Stimulated activated CD4-positive, alpha-beta T cell treated with anti-CD3 and anti-CD28 coated beads, TNF-alpha, amount 100 ng/mL, for 48 hours (primary cell): ENCODE measurements at regions not wholly inside any gene's neighbourhood (a gene's known extent, or its start where the extent isn't known, plus 50 kb on each side); places are given as distances from the start of the nearest gene placed in this dataset.

Experiments
- DNase-seq, 3 donors: peaks; one replicate each; pipeline ENCODE4 v3.0.0-alpha.2; 2020; ENCODE audit warnings: low read depth in 3 of 3

DNA sequence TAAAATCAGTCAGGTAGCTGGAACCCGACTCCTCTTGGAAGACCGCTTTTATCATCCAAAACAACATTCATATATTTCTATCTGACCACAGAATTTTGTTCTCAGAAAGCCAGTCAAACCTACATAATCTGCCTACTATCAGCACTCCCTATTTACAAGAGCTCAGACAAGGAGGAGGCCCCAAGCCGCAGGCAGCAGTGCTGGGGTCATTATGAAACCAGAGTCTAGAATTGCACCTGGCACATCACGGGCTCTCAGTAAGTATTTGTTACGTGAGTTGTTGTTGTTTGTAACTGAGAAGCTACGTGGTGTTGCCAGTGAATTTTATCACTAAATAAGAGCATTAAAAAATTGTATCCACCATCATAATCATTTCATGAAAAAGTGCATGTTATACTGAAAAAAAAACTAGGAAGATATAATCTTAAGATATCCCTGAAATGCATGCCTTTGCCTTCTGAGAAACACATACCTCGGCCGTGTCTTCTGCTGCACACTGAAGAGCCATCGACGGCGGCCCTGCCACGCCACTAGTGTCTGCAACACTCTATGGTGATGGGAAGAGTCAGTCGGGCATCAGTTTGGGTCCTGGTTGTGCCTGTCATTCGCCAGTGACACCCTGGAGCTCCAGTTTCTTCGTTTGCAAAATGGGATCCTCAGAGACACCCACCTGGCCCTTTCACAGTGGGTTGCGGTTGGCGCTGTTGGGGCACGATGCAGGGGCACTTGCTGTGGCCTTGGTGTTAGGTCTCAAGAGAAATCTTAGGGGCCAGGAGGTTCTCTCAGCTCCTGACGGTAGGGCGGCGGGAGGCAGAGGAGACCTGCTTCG is 505.9 kb downstream of the EIPR1 start:
- no peak for DNase-seq

DNA sequence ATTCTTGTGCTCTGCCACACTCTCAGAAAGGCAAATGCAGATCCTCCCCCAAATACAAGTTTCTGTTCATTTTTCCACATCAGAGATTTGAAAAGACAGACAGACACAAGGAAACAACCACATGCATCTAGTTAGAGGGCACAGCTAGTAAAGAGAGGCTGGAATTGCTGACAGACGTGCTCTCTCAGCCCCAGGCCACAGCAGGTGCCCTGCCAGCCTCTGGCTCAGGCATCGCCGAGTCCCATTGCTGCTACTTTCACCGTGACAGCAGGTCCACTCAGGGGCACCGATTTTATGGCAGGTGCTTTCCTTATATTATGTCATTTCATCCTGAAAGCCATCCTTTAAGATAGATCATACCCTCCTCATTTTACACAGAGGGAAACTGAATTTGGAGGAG is 507.5 kb downstream of the EIPR1 start:
- no peak for DNase-seq

DNA sequence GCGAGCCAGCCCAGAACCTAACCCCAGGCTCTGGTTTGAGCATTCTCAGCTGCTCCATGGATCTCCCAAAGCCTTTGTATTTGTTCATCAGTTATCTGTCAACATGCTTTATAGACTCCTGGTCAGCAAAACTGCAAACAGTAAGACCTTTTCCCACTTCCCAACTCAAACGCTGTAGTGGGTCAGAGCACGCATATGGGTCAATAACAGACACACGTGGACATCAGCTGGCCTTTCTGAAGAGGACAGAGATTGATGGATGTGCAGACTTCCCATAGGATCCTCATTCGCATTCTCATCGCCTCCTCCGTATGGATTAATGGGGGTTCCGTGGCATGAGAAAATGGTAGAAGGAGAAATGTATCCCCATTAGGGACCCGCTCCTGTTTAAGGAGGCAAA is 508.1 kb downstream of the EIPR1 start:
- no peak for DNase-seq

DNA sequence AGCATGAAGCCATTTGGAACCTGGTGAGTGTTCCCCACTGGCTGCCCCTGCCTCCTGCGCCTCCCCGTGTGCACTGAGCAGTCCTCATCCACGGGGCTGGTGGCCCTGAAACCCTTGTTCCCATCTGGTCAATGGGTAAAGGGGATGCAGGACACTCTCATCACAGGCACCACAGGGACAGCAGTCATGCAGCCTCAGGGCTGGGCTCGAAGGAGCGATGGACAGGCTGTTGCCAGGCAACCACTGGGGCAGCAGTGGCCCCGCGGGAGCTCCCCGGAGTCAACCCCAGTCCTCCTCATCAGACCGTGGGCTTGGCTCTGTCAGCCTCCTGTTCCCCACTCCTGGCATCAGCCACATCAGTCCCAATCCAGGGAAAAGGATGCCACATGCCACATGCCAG is 509.5 kb downstream of the EIPR1 start:
- no peak for DNase-seq

DNA sequence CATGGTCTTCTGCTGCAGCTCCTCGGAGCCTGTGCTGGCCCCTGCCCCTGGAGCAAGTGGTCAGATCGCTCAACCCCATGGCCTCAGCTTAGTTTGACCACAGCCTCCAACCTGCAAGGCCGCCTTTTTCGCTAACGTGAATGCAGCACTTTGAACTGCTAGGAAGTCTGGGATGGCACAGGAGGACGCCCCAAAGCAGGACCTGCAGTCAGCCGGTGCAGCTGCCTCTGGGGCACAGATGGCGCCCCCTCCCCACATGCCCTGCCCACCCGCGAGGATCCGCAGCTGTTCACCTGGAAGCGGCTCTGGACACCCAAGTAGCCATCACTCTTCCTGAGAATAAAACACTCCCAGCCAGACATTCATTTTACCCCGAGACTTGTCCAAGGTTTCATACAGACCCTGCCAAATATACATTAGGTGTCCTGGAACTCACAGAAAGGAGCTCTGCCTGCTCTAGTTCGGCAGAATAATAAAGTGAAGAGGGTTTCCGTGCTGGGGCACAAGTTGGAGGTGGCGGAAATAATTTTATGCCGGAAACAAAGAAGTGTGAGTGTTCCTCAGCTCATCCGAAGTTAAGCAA is 510.1 kb downstream of the EIPR1 start:
- DNase-seq: no peak

DNA sequence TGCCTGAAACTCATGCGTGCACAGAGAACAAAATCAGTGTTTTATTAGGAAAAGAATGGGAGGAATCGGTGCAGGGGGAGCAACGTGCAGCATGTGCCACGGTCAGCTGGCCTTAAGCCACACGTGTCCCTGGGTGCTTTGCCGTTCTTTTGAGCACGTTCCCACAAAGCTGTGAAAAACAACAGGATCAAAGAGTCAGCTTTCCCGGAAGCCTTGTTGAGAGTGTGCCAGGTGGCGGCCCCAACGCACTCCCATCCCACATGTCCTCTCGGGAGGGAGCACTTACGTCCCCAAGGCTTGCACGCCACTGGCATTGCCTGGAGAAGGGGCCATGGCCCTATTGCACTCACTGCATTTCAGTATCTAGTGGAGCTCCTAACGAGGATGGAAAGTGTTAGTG is 511.2 kb downstream of the EIPR1 start:
- DNase-seq: no peak

DNA sequence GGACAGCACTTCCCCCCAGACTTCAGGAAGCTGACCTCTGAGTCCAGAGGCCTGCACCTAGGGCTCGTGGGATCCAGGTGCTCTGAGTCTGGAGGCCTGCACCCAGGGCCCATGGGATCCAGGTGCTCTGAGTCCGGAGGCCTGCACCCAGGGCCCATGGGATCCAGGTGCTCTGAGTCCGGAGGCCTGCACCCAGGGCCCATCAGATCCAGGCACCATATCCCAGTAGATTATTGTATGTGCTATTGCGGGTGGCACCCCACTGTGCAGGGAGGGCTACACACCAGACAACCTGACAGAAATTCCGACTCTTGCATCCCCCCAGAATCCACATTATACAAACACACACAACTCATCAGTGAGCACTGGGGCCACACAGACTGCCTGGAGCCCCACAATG is 515.2 kb downstream of the EIPR1 start:
- DNase-seq: no peak

DNA sequence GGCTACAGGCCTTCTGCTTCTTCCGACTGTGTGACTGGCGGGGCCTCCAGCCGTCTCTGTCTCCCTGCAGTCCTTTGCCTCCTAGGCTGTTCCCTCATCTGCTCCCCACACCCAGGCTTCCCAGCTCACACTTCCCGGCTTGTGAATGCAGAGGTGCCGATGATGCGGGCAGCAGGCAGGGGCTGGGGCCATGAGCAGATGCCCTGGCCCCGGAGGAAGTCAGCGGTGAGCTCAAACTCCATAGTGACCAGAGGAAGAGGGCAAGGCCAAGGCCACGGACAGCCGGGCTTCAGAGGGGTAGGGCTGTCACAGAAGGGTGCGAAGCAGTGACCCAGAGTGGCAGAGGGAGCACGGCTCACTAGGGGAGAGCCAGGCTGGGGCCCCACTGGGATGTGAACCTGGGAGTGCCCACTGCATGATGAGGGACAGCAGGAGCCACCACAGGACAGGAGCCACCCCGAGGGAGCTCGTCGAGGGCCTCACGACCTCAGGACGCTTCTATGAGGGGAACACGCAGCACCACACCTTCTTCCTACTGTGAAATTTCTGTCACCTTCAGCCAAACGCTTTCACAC is 515.9 kb downstream of the EIPR1 start:
- DNase-seq: no peak

DNA sequence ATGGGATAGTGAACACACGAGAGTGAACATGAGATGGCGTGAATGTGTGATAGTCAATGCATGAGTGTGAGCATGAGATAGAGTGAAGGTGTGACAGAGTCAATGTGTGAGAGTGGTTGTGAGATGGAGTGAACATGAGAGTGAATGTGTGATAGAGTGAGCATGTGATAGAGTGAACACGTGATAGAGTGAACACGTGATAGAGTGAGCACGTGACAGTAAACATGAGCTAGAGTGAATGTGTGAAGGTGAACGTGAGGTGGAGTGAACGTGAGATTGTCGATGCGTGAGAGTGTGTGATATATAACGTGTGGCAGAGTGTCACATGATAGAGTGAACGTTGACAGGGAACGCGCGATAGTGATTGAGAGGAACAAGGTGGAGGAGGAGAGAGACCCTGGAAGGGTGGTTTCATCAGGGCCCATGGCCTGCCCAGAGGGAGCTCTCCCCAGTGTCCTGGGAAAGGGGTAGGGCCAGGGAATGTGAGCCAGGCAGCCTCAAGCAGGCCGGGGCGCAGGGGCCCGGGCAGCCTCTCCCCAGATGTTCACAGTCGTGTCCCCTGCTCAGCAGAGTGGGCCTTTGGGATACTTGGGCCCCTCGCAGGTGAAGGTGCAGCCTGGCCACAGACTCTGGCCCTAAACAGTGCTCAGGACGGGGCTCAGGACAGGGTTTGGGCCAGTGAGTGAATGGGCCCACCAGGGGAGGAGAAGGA is 516.9 kb downstream of the EIPR1 start:
- no peak for DNase-seq

DNA sequence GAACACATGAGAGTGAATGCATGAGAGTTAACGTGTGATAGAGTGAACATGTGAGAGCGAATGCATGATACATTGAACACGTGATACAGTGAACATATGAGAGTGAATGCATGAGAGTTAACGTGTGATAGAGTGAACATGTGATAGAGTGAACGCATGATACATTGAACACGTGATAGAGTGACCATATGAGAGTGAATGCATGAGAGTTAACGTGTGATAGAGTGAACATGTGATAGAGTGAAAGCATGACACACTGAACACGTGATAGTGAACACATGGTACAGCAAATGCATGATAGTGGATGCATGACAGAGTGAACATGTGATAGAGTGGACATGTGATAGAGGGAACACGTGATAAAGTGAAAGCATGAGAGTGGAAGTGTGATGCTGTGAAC is 517.9 kb downstream of the EIPR1 start:
- no peak for DNase-seq

DNA sequence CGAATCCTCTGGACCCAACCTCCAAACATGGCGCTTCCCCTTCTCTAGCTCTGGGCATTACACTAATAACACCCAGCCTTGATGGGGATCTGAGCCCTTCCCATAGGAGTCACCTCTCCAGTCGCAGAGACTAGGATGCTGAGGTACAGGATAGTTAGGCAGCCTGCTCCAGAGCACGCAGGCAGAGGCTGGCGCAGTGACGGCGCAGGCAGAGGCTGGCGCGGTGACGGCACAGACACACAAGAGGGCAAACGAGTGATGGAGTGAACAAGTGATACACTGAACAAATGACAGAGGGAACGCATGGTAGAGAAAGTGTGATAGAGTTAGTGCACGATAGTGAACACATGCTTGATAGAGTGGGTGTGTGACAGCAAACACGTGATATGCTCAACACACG is 518.5 kb downstream of the EIPR1 start:
- DNase-seq: no peak

DNA sequence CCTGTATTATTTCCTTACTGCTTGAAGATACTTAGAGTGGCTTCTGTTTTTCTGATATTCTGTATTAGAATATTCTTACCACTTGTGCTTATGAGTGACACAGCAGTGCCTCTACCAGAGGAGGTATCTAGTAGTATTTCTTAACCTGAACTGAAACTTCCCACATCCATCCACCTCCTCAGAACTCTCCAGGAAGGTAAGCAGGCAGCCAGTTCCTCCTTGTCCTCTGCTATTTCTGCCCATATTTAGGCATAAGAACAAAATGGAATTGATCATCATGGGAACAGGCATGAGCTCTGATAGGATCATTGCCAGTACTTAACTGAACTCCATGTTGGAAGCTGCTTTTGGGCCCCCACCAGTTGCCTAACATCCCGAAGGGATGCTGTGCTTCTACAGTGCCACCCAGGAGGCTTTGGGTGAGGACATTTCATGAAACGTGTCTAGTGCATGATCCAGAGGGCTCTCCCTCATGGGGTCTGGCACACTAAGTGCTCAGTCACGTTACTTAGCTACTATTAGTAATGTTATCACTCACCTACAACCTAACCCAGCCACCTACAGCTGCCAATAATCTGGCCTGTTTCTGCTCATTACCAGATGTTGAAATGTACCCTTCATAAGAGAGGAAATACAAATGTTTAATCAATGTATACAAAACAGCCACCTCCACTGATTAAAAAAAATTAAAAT is 520.7 kb downstream of the EIPR1 start:
- no peak for DNase-seq

DNA sequence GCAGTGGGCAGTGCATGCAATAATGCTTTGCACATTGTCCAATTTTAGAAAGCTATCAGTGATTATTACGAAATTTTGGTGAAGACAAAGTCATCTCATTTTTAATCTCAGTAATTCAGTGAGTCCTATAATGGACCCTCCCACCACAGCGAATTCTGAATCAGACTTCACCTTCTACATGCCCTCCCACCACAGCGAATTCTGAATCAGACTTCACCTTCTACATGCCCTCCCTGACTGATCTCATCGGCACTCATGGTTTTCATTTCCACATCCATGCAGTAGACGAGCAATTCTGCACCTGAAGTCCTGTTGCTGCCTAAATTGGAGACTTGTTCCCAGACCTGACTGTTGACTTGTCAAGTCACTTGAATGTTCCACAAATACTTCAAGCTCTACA is 522.3 kb downstream of the EIPR1 start:
- no peak for DNase-seq

DNA sequence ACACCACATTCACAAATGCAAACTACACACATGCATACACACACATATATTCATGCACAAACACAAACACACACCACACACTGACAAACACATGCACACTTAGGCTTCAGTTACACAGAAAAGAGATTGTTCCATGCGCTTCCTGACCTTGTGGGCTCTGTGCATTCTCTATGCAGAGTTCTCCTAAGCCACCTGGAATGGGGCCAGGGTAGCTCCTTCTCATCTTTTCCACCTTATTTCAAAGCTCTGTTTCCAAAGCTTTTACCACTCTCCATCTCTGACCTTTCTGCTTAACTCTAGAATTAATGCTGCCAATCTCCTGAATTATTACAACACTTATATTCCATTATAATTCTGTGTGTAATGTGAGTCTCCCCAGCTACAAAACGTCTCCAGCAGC is 522.3 kb upstream of the MYT1L start:
- no peak for DNase-seq

DNA sequence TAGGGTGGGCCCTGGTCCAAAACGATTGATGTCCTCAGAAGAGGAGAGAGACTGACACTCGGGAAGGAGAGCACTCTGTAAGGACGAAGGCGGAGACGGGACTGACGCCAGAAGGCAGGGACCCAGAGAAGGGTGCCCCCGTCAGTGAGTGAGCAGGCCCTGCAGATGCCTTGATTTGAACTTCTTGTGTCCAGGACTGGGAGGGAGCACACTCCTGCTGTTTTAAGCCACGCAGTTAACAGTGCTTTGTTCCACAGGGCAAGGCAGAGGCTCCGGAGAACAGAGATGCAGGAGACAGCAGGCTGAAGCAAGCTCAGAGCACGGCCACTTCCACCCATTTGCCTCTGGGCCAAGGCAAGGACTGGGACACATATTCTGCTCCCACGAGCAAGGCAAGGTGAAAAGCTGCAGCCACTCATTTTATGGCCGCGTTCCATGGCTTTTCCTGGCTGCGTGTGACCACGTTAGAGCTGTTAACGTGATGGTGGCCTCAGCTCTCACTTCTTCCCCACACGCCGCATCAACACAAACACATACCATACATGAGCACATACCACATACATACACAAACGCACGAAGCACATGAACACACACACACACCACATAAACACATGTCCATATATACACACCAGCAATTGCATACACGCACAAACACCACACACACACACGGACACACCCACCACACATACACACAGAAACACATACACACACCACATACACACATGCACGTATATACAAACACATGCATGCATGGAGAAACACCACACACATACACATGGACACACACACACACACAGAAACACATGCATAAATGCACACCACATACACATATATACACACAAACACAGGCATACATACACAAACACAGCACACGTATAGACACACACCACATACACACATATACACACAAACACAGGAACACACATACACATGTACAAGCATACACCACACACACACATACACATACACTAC is 521.0 kb upstream of the MYT1L start:
- DNase-seq: no peak

DNA sequence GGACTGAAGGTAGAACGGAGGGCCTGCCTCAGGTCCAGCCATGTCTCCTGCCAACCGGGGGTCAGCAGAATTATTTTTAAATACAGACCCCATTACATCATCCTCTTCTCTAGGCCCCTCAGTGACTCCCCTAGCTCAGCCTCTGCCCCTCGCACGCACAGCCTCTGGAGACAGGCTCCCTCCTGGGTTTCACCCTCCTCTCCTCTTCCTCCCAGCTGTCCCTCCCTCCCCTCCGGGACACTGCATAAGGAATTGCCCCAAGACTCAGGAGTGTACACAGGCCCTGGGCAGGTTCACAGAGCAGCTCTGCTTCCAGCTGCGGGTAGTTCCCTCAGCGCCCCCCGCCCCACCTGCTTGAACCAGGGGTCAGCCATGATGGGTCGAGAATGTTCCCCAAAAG is 520.2 kb upstream of the MYT1L start:
- no peak for DNase-seq

DNA sequence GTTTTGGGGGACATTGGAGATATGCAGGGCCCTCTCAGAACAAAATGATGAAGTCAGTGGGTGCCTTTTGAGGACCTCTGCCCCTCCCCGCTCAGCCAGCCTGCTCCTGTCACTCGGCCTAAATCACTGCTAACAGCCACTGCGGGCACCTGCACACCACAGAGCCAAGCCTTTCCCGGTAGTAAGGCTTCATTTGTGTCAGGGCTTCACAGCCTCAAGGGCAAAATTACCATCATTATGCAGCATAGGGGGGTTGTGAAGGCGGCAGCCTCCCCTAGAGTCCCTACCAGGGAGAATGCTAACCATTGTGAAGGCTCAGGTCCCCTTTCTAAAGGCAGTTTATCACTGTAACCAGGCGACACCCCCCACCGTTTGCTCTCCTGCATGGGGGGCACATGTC is 519.8 kb upstream of the MYT1L start:
- no peak for DNase-seq

DNA sequence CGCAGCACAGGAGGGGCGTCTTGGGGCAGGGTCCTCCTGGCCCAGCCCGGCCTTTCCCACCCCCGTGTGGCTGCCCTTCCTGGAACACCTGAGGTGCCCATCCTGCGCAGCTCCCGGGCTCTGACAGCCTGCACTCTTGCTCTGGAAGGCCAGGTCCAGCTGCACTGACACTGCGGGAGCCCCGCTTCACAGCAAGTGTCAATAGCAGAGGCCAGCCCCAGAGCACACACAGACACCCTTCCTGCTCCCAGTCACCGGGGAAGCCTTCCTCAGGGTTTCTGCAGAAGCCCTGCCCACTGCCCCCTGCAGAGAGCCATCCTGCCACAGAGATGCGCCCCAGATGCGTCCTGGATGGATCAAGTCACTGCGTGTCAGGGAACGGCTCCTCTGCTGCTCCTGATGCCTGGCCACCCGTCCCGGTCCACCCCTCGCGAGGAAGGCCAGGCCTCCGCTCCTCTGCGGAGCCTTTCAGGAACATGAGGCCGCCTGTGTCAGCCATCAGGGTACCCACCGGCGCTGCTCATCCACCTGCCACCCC is 519.2 kb upstream of the MYT1L start:
- DNase-seq: no peak

DNA sequence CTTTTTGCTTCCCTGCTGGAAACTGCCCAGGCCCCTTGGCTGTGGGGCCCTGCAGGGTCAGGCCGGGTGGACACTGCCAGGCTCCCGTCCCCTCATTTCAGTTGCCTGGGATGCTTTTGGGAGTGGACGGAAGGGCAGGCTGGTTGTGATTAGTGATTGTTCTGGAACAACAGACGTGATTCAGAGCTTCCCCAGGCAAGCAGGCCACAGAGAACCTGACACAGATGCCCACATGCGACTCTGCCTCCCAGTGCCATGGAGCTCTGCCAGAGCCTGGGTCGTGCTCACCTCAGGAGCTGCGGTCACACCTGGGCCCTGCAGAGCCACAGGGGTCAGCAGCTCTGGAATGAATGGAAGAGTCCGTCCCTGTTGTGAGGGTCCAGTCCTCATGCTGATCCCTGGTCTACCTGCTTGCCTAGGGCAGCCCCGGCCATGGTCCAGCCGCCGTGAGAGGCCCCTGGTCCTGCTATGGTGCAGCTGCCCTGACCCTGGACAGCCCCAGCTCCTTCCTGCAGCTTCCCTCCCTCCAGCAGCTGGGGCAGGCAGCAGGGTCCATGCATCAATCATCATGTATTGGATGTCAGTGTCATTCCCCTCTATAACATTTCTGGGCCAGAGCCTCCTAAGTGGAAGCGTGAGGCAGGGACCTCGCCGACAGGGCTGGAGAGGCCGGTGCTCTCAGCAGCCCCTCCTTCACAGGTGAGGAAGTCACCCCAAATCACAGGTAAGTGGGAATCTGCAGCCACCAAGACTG is 518.6 kb upstream of the MYT1L start:
- DNase-seq: no peak
